ENCODE measurements at regions not wholly inside any gene's neighbourhood (a gene's known extent, or its start where the extent isn't known, plus 50 kb on each side); places are given as distances from the start of the nearest gene placed in this dataset.
A peak's percentile ranks its signal among the peaks of the same experiment; 100 is the strongest.

DNA sequence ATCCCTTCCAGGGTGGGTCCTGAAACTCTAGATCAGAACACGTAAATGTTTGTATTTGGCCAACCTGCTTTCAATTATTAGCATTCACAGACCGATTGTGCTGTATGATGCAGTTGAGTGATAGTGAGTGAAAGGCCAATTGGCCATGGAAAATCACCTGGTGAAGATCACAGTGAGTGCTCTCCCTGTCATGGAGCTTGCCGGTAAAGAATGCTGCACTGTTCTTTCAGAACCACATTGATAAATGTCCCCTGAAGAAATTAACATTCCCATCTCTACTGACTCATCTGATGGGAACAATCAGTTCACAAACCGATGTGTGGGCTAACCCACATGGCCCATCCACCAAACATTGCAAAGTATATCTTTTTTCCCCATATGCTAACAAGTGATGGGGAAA lies 324.8 kb upstream of the TBL1XR1 start:
- ChIA-PET CTCF (interaction anchor here (0.6 to 1.1 kb wide), 3 partner anchors 46 to 279 kb away, joined by 3 to 7 read pairs (median 3); no protein-coding TSS in a partner anchor), POLR2A (no interaction called here)
- no peak overlapping the region for H3K27ac Mint-ChIP-seq (ENCODE audit: low read depth, unreplicated experiment)
- TF ChIP-seq, protein P1, sequence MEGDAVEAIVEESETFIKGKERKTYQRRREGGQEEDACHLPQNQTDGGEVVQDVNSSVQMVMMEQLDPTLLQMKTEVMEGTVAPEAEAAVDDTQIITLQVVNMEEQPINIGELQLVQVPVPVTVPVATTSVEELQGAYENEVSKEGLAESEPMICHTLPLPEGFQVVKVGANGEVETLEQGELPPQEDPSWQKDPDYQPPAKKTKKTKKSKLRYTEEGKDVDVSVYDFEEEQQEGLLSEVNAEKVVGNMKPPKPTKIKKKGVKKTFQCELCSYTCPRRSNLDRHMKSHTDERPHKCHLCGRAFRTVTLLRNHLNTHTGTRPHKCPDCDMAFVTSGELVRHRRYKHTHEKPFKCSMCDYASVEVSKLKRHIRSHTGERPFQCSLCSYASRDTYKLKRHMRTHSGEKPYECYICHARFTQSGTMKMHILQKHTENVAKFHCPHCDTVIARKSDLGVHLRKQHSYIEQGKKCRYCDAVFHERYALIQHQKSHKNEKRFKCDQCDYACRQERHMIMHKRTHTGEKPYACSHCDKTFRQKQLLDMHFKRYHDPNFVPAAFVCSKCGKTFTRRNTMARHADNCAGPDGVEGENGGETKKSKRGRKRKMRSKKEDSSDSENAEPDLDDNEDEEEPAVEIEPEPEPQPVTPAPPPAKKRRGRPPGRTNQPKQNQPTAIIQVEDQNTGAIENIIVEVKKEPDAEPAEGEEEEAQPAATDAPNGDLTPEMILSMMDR (IDR thresholded peaks at IDR 0.05; ENCODE audit: unreplicated experiment): no peak
- DNase-seq (ENCODE audit: unreplicated experiment): no peak
- peaks cover 12% of the 10 kb centered on the region for H3K4me1 Mint-ChIP-seq (ENCODE audit: insufficient read depth, unreplicated experiment)
- no peaks in the 10 kb centered on the region for H3K36me3 Mint-ChIP-seq (ENCODE audit: insufficient read depth, unreplicated experiment)
- H3K9me3 Mint-ChIP-seq (ENCODE audit: unreplicated experiment): no peaks in the 10 kb centered on the region
- H3K27me3 Mint-ChIP-seq (ENCODE audit: insufficient read depth, unreplicated experiment): no peaks in the 10 kb centered on the region
- no peak overlapping the region for H3K4me3 Mint-ChIP-seq (ENCODE audit: unreplicated experiment)
- no TSS peak for BruUV-seq (replicated peaks)
- intact Hi-C loops (cut with micrococcal nuclease): no loop called here

DNA sequence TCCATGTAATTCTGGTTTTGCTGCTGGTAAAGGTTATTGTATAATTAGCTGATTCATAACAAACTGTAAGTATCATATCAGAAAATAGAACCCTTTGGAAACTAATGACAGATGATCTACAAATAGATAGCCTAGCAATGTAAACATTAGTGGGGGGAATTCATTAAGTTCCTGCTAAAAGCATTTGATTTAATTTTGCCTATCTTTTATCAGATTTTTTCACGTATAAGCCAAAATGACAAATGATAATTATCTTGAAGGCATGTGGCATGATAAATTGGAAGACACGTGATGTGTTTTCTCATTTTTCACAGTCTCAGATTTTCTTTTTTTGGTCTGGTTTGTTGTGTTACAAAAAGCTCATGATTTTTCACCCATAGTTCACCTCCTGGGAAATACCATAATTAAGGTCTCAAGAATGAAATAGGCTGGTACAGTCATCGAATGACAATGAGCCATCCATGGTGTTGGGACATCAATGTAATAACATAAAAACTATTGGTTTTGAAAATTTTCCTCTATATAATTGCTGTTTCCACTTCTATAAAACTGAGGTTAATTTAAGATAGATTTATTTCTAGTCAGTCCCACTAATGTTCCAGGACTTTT lies 325.9 kb upstream of the TBL1XR1 start:
- CTCF ChIA-PET: interaction anchor here (0.6 to 1.5 kb wide), 4 partner anchors 20 to 117 kb away, joined by 3 read pairs; no protein-coding TSS in a partner anchor
- POLR2A ChIA-PET: interaction anchor here (1.0 to 1.3 kb wide), 3 partner anchors 12 to 79 kb away, joined by 3 to 4 read pairs (median 4); no protein-coding TSS in a partner anchor
- intact Hi-C loops (cut with micrococcal nuclease): no loop called here

GRCh38 chr3:177523872-177524438 lies 326.7 kb upstream of the TBL1XR1 start:
- Mint-ChIP-seq H3K27ac (ENCODE audit: low read depth, unreplicated experiment) (no peak overlapping the region), H3K9me3 (ENCODE audit: unreplicated experiment) (no peaks in the 10 kb centered on the region), H3K4me3 (ENCODE audit: unreplicated experiment) (no peak overlapping the region), H3K4me1 (ENCODE audit: insufficient read depth, unreplicated experiment) (peaks cover 19% of the 10 kb centered on the region), H3K27me3 (ENCODE audit: insufficient read depth, unreplicated experiment) (no peaks in the 10 kb centered on the region), H3K36me3 (ENCODE audit: insufficient read depth, unreplicated experiment) (no peaks in the 10 kb centered on the region)
- TF ChIP-seq, protein P1 (IDR thresholded peaks at IDR 0.05; ENCODE audit: unreplicated experiment): no peak
- CTCF ChIA-PET: interaction anchor here (0.5 to 1.5 kb wide), 4 partner anchors 12 to 116 kb away, joined by 3 read pairs; no protein-coding TSS in a partner anchor
- intact Hi-C loops (cut with micrococcal nuclease): no loop called here
- POLR2A ChIA-PET: interaction anchor here (0.6 to 1.3 kb wide), 5 partner anchors 12 to 516 kb away, joined by 3 to 5 read pairs (median 4); no protein-coding TSS in a partner anchor
- BruUV-seq (replicated peaks): no TSS peak
- DNase-seq (ENCODE audit: unreplicated experiment): peak; percentile 59

More for the DNA sequence above, 325.9 kb upstream of the TBL1XR1 start:
- BruUV-seq (replicated peaks): no TSS peak
- Mint-ChIP-seq H3K36me3 (ENCODE audit: insufficient read depth, unreplicated experiment) (no peaks in the 10 kb centered on the region), H3K4me1 (ENCODE audit: insufficient read depth, unreplicated experiment) (peaks cover 12% of the 10 kb centered on the region), H3K27me3 (ENCODE audit: insufficient read depth, unreplicated experiment) (no peaks in the 10 kb centered on the region), H3K9me3 (ENCODE audit: unreplicated experiment) (no peaks in the 10 kb centered on the region), H3K4me3 (ENCODE audit: unreplicated experiment) (no peak overlapping the region), H3K27ac (ENCODE audit: low read depth, unreplicated experiment) (peak overlapping the region; percentile 9)
- TF ChIP-seq, protein P1 (IDR thresholded peaks at IDR 0.05; ENCODE audit: unreplicated experiment): no peak
- DNase-seq (ENCODE audit: unreplicated experiment): peak; percentile 14

DNA sequence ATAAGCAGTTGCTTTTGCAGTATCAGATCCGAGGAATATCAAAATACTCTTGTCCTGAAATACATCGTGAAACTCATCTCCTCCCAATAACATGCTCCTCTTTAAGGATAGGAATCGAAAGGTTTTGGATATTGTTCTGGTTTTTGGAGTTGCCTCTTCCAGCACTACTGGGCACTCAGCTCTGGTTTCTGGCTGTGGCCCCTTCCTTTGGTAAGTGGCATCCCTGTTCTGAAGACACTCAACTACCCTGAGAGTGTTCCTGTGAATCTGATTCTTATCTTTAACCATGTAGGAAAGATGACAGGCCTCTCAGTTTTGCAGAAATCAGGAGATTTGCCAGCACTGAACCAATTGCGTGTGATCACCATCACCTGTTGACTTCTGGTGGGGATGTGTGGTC lies 327.5 kb upstream of the TBL1XR1 start:
- BruUV-seq (replicated peaks): no TSS peak
- Mint-ChIP-seq H3K4me3 (ENCODE audit: unreplicated experiment) (no peak overlapping the region), H3K27me3 (ENCODE audit: insufficient read depth, unreplicated experiment) (no peaks in the 10 kb centered on the region), H3K27ac (ENCODE audit: low read depth, unreplicated experiment) (no peak overlapping the region), H3K36me3 (ENCODE audit: insufficient read depth, unreplicated experiment) (no peaks in the 10 kb centered on the region), H3K4me1 (ENCODE audit: insufficient read depth, unreplicated experiment) (peaks cover 21% of the 10 kb centered on the region), H3K9me3 (ENCODE audit: unreplicated experiment) (no peaks in the 10 kb centered on the region)
- TF ChIP-seq, protein P1 (IDR thresholded peaks at IDR 0.05; ENCODE audit: unreplicated experiment): no peak
- no peak for DNase-seq (ENCODE audit: unreplicated experiment)
- CTCF ChIA-PET: interaction anchor here (1.5 kb wide), 1 partner anchor 77 kb away, joined by 3 read pairs; no protein-coding TSS in a partner anchor
- intact Hi-C loops (cut with micrococcal nuclease): no loop called here
- POLR2A ChIA-PET: interaction anchor here (0.6 kb wide), 1 partner anchor 515 kb away, joined by 3 read pairs; no protein-coding TSS in a partner anchor
